ENCODE measurements at regions not wholly inside any gene's neighbourhood (a gene's known extent, or its start where the extent isn't known, plus 50 kb on each side); places are given as distances from the start of the nearest gene placed in this dataset.

- TF ChIP-seq TP53 (CRISPR knock-in tag; IDR thresholded peaks at IDR 0.05) (no peak), MXD4 (CRISPR knock-in tag; IDR thresholded peaks at IDR 0.05; ENCODE audit: borderline replicate concordance) (no peak), ATF6 (CRISPR knock-in tag; IDR thresholded peaks at IDR 0.05) (no peak), CTCF (IDR thresholded peaks at IDR 0.05) (no peak), ETV6 (CRISPR knock-in tag; IDR thresholded peaks at IDR 0.05) (no peak)
Measured at GRCh38 chr13:39961036-39961435, 305.6 kb downstream of the COG6 start.
